ENCODE measurements at regions not wholly inside any gene's neighbourhood (a gene's known extent, or its start where the extent isn't known, plus 50 kb on each side); places are given as distances from the start of the nearest gene placed in this dataset.
A peak's percentile ranks its signal among the peaks of the same experiment; 100 is the strongest.
"Not testable (repeated sequence)": the region's sequence is repeated elsewhere in the genome, so short reads cannot be mapped to it uniquely, and the experiment has no call there.

- Histone ChIP-seq H3K4me1 (ENCODE audit: insufficient read depth, low read length) (no peaks in the 10 kb centered on the region), H3K4me3 (ENCODE audit: low read length) (no peak overlapping the region), H3K27me3 (ENCODE audit: insufficient read depth, low read length) (no peaks in the 10 kb centered on the region), H3K9me3 (ENCODE audit: low read depth, low read length) (no peaks in the 10 kb centered on the region)
Measured at GRCh38 chr12:85457016-85457415, 177.0 kb downstream of the ALX1 start.

GRCh38 chr12:85461127-85461526, 181.1 kb downstream of the ALX1 start:
- Histone ChIP-seq H3K9me3 (ENCODE audit: low read depth, low read length) (no peaks in the 10 kb centered on the region), H3K4me1 (ENCODE audit: insufficient read depth, low read length) (no peaks in the 10 kb centered on the region), H3K4me3 (ENCODE audit: low read length) (no peak overlapping the region), H3K27me3 (ENCODE audit: insufficient read depth, low read length) (no peaks in the 10 kb centered on the region)

- Histone ChIP-seq H3K4me1 (ENCODE audit: insufficient read depth, low read length) (no peaks in the 10 kb centered on the region), H3K27me3 (ENCODE audit: insufficient read depth, low read length) (no peaks in the 10 kb centered on the region), H3K9me3 (ENCODE audit: low read depth, low read length) (no peaks in the 10 kb centered on the region), H3K4me3 (ENCODE audit: low read length) (no peak overlapping the region)
Measured at GRCh38 chr12:85462888-85463287, 182.9 kb downstream of the ALX1 start.

- H3K4me3 ChIP-seq (ENCODE audit: low read length) = no peak overlapping the region
- no peaks in the 10 kb centered on the region for H3K9me3 ChIP-seq (ENCODE audit: low read depth, low read length)
- H3K4me1 ChIP-seq (ENCODE audit: insufficient read depth, low read length) = peaks cover 4% of the 10 kb centered on the region
- H3K27me3 ChIP-seq (ENCODE audit: insufficient read depth, low read length) = no peaks in the 10 kb centered on the region
Measured at GRCh38 chr12:85466890-85467289, 186.9 kb downstream of the ALX1 start.

- peaks cover 4% of the 10 kb centered on the region for H3K4me1 ChIP-seq (ENCODE audit: insufficient read depth, low read length)
- H3K9me3 ChIP-seq (ENCODE audit: low read depth, low read length) = no peaks in the 10 kb centered on the region
- H3K27me3 ChIP-seq (ENCODE audit: insufficient read depth, low read length) = no peaks in the 10 kb centered on the region
- H3K4me3 ChIP-seq (ENCODE audit: low read length) = peak overlapping the region; percentile 27
Measured at GRCh38 chr12:85468356-85469157, 188.5 kb downstream of the ALX1 start.

- not testable (repeated sequence) for H3K27me3 ChIP-seq (ENCODE audit: insufficient read depth, low read length); H3K9me3 ChIP-seq (ENCODE audit: low read depth, low read length); H3K4me1 ChIP-seq (ENCODE audit: insufficient read depth, low read length)
- peak overlapping the region; percentile 27 for H3K4me3 ChIP-seq (ENCODE audit: low read length)
Measured at GRCh38 chr12:85469158-85470086, 189.4 kb downstream of the ALX1 start.

- H3K27me3 ChIP-seq (ENCODE audit: insufficient read depth, low read length); H3K4me1 ChIP-seq (ENCODE audit: insufficient read depth, low read length); H3K9me3 ChIP-seq (ENCODE audit: low read depth, low read length); H3K4me3 ChIP-seq (ENCODE audit: low read length): not testable (repeated sequence)
Measured at GRCh38 chr12:85475277-85475676, 195.3 kb downstream of the ALX1 start.

GRCh38 chr12:85476756-85477155, 196.7 kb downstream of the ALX1 start:
- Histone ChIP-seq H3K4me1 (ENCODE audit: insufficient read depth, low read length) (no peaks in the 10 kb centered on the region), H3K4me3 (ENCODE audit: low read length) (no peak overlapping the region), H3K9me3 (ENCODE audit: low read depth, low read length) (no peaks in the 10 kb centered on the region), H3K27me3 (ENCODE audit: insufficient read depth, low read length) (no peaks in the 10 kb centered on the region)

GRCh38 chr12:85484387-85484786, 204.4 kb downstream of the ALX1 start:
- Histone ChIP-seq H3K27me3 (ENCODE audit: insufficient read depth, low read length) (no peaks in the 10 kb centered on the region), H3K9me3 (ENCODE audit: low read depth, low read length) (no peaks in the 10 kb centered on the region), H3K4me1 (ENCODE audit: insufficient read depth, low read length) (no peaks in the 10 kb centered on the region), H3K4me3 (ENCODE audit: low read length) (no peak overlapping the region)

- Histone ChIP-seq H3K4me3 (ENCODE audit: low read length) (no peak overlapping the region), H3K4me1 (ENCODE audit: insufficient read depth, low read length) (no peaks in the 10 kb centered on the region), H3K9me3 (ENCODE audit: low read depth, low read length) (no peaks in the 10 kb centered on the region)
Measured at GRCh38 chr12:85489194-85489593, 209.2 kb downstream of the ALX1 start.

GRCh38 chr12:85504164-85504563, 224.1 kb downstream of the ALX1 start:
- Histone ChIP-seq H3K9me3 (ENCODE audit: low read depth, low read length) (peaks cover 5% of the 10 kb centered on the region), H3K4me1 (ENCODE audit: insufficient read depth, low read length) (no peaks in the 10 kb centered on the region)

More at GRCh38 chr12:85489194-85489593, 209.2 kb downstream of the ALX1 start:
- no peaks in the 10 kb centered on the region for H3K27me3 ChIP-seq (ENCODE audit: insufficient read depth, low read length)

GRCh38 chr12:85504624-85505023, 224.6 kb downstream of the ALX1 start:
- H3K9me3 ChIP-seq (ENCODE audit: low read depth, low read length) = peaks cover 5% of the 10 kb centered on the region
- H3K27me3 ChIP-seq (ENCODE audit: insufficient read depth, low read length) = no peaks in the 10 kb centered on the region
- no peak overlapping the region for H3K4me3 ChIP-seq (ENCODE audit: low read length)
- no peaks in the 10 kb centered on the region for H3K4me1 ChIP-seq (ENCODE audit: insufficient read depth, low read length)

More at GRCh38 chr12:85504164-85504563, 224.1 kb downstream of the ALX1 start:
- no peaks in the 10 kb centered on the region for H3K27me3 ChIP-seq (ENCODE audit: insufficient read depth, low read length)
- H3K4me3 ChIP-seq (ENCODE audit: low read length) = no peak overlapping the region

- no peak overlapping the region for H3K4me3 ChIP-seq (ENCODE audit: low read length)
- H3K27me3 ChIP-seq (ENCODE audit: insufficient read depth, low read length) = no peaks in the 10 kb centered on the region
- H3K9me3 ChIP-seq (ENCODE audit: low read depth, low read length) = peaks cover 5% of the 10 kb centered on the region
- H3K4me1 ChIP-seq (ENCODE audit: insufficient read depth, low read length) = no peaks in the 10 kb centered on the region
Measured at GRCh38 chr12:85507456-85507855, 227.4 kb downstream of the ALX1 start.

GRCh38 chr12:85509081-85509856, 229.2 kb downstream of the ALX1 start:
- peaks cover 1% of the 10 kb centered on the region for H3K9me3 ChIP-seq (ENCODE audit: low read depth, low read length)
- H3K4me1 ChIP-seq (ENCODE audit: insufficient read depth, low read length) = no peaks in the 10 kb centered on the region
- H3K27me3 ChIP-seq (ENCODE audit: insufficient read depth, low read length) = no peaks in the 10 kb centered on the region
- no peak overlapping the region for H3K4me3 ChIP-seq (ENCODE audit: low read length)

- Histone ChIP-seq H3K4me1 (ENCODE audit: insufficient read depth, low read length) (no peaks in the 10 kb centered on the region), H3K9me3 (ENCODE audit: low read depth, low read length) (no peaks in the 10 kb centered on the region), H3K4me3 (ENCODE audit: low read length) (no peak overlapping the region), H3K27me3 (ENCODE audit: insufficient read depth, low read length) (no peaks in the 10 kb centered on the region)
Measured at GRCh38 chr12:85509857-85510256, 229.8 kb downstream of the ALX1 start.

Measured in mononuclear cell (primary cell).